Activated B cell treated with CpG ODN at 0.5 μM for 24 hours (primary cell): ENCODE measurements at regions not wholly inside any gene's neighbourhood (a gene's known extent, or its start where the extent isn't known, plus 50 kb on each side); places are given as distances from the start of the nearest gene placed in this dataset.
A peak's percentile ranks its signal among the peaks of the same experiment; 100 is the strongest.

Source experiments
- ATAC-seq: fragments of 200-7000 bp; cut with Tn5 transposase; one replicate; pipeline ENCODE4 v1.10.0; 2021; ENCODE audit warnings: low read depth, mild to moderate bottlenecking, moderate library complexity
- CTCF ChIA-PET: fragments of 350-600 bp; sonication (Branson Sonifier 250); formaldehyde crosslinking; loops from one replicate; lab custom pipeline; 2021; ENCODE audit warnings: antibody characterized with exemption; lab: Charles Lee
- POLR2A ChIA-PET: fragments of 350-600 bp; sonication (Branson Sonifier 250); formaldehyde crosslinking; loops from one replicate; lab custom pipeline; 2021; ENCODE audit warnings: antibody characterized with exemption; lab: Charles Lee
- DNase-seq: peaks from one replicate; pipeline ENCODE4 v3.0.0; 2022
- H3K27ac Mint-ChIP-seq: one replicate; pipeline ENCODE4 v1.8.0; 2020; ENCODE audit warnings: mixed read lengths
- H3K27me3 Mint-ChIP-seq: one replicate; pipeline ENCODE4 v1.8.0; 2021; ENCODE audit warnings: mixed read lengths
- H3K36me3 Mint-ChIP-seq: one replicate; pipeline ENCODE4 v1.8.0; 2021; ENCODE audit warnings: low read depth, mixed read lengths
- H3K4me1 Mint-ChIP-seq: one replicate; pipeline ENCODE4 v1.8.0; 2021; ENCODE audit warnings: mixed read lengths
- H3K4me3 Mint-ChIP-seq: one replicate; pipeline ENCODE4 v1.8.0; 2020; ENCODE audit warnings: mild to moderate bottlenecking, mixed read lengths
- H3K9me3 Mint-ChIP-seq: one replicate; pipeline ENCODE4 v1.8.0; 2020; ENCODE audit warnings: mixed read lengths
- CTCF ChIP-seq: fragments of 200-600 bp; IDR thresholded peaks from one replicate; pipeline ENCODE4 v1.8.0; 2022; ENCODE audit warnings: antibody characterized with exemption, mild to moderate bottlenecking
- intact Hi-C: fragments of 100-400 bp; cut with micrococcal nuclease; formaldehyde crosslinking; loops from one replicate; pipeline ENCODE4 v1.15.1; 2024

GRCh38 chr9:82073551-82074543 is 85.3 kb downstream of the SPATA31D1 start:
- Mint-ChIP-seq H3K27ac (no peak overlapping the region), H3K4me3 (no peak overlapping the region), H3K9me3 (peaks cover 2% of the 10 kb centered on the region), H3K27me3 (no peaks in the 10 kb centered on the region), H3K4me1 (no peaks in the 10 kb centered on the region), H3K36me3 (no peaks in the 10 kb centered on the region)
- no peak for TF ChIP-seq CTCF
- DNase-seq: no peak
- ChIA-PET CTCF (no interaction called here), POLR2A (no interaction called here)
- no peak for ATAC-seq
- intact Hi-C loops: no loop called here

GRCh38 chr9:82080265-82080664 is 91.7 kb downstream of the SPATA31D1 start:
- Mint-ChIP-seq H3K27ac (peak overlapping the region; percentile 46), H3K4me3 (no peak overlapping the region)

GRCh38 chr9:82081496-82081895 is 92.9 kb downstream of the SPATA31D1 start:
- no peak for ATAC-seq
- TF ChIP-seq CTCF: no peak
- DNase-seq: no peak
- CTCF ChIA-PET: no interaction called here
- Mint-ChIP-seq H3K4me1 (peaks cover 11% of the 10 kb centered on the region), H3K9me3 (no peaks in the 10 kb centered on the region), H3K36me3 (no peaks in the 10 kb centered on the region), H3K4me3 (no peak overlapping the region), H3K27ac (no peak overlapping the region), H3K27me3 (no peaks in the 10 kb centered on the region)
- intact Hi-C loops: no loop called here
- POLR2A ChIA-PET: interaction anchor here (1.1 kb wide), 1 partner anchor 9 kb away, joined by 3 read pairs; no protein-coding TSS in a partner anchor

More at GRCh38 chr9:82080265-82080664, 91.7 kb downstream of the SPATA31D1 start:
- intact Hi-C loops: loop anchor here (1.0 kb wide), 1 partner anchor 11 kb away; no protein-coding TSS in a partner anchor
- ATAC-seq (peak; percentile 85), DNase-seq (no peak)
- Mint-ChIP-seq H3K36me3 (no peaks in the 10 kb centered on the region), H3K27me3 (no peaks in the 10 kb centered on the region), H3K4me1 (peaks cover 11% of the 10 kb centered on the region), H3K9me3 (no peaks in the 10 kb centered on the region)
- ChIA-PET CTCF (no interaction called here), POLR2A (no interaction called here)
- TF ChIP-seq CTCF: no peak

- intact Hi-C loops: no loop called here
- Mint-ChIP-seq H3K36me3 (no peaks in the 10 kb centered on the region), H3K4me3 (no peak overlapping the region), H3K27me3 (no peaks in the 10 kb centered on the region), H3K27ac (no peak overlapping the region), H3K4me1 (peaks cover 11% of the 10 kb centered on the region), H3K9me3 (no peaks in the 10 kb centered on the region)
- ChIA-PET CTCF (no interaction called here), POLR2A (no interaction called here)
- DNase-seq (no peak), ATAC-seq (no peak)
- TF ChIP-seq CTCF: no peak
Measured at GRCh38 chr9:82082563-82082962, 94.0 kb downstream of the SPATA31D1 start.

- CTCF ChIA-PET: no interaction called here
- H3K36me3 Mint-ChIP-seq: no peaks in the 10 kb centered on the region
Measured at GRCh38 chr9:82088591-82088990, 100.0 kb downstream of the SPATA31D1 start.

More at GRCh38 chr9:82088591-82088990, 100.0 kb downstream of the SPATA31D1 start:
- H3K9me3 Mint-ChIP-seq: no peaks in the 10 kb centered on the region
- H3K27me3 Mint-ChIP-seq: no peaks in the 10 kb centered on the region
- POLR2A ChIA-PET: no interaction called here
- peaks cover 32% of the 10 kb centered on the region for H3K4me1 Mint-ChIP-seq
- intact Hi-C loops: no loop called here
- DNase-seq (no peak), ATAC-seq (no peak)
- H3K4me3 Mint-ChIP-seq: no peak overlapping the region
- TF ChIP-seq CTCF: no peak
- no peak overlapping the region for H3K27ac Mint-ChIP-seq
